CD8-positive, alpha-beta memory T cell (primary cell): ENCODE measurements at regions not wholly inside any gene's neighbourhood (a gene's known extent, or its start where the extent isn't known, plus 50 kb on each side); places are given as distances from the start of the nearest gene placed in this dataset.

Experiments used
- CTCF ChIA-PET: fragments of 350-600 bp; sonication (Branson Sonifier 250); formaldehyde crosslinking; loops from one replicate; lab custom pipeline; 2021; ENCODE audit warnings: antibody characterized with exemption; lab: Charles Lee
- POLR2A ChIA-PET: fragments of 350-600 bp; sonication (Branson Sonifier 250); formaldehyde crosslinking; loops from one replicate; lab custom pipeline; 2021; ENCODE audit warnings: antibody characterized with exemption; lab: Charles Lee
- DNase-seq, 5 donors: peaks; one replicate each; pipeline versions ENCODE4 v3.0.0 to v3.0.0-alpha.2; 2020 to 2022; ENCODE audit warnings: mixed read lengths in 1 of 5
- H3K27ac ChIP-seq: one replicate; pipeline ENCODE4 v1.7.0; 2013; ENCODE audit warnings: low read depth, mild to moderate bottlenecking, low read length, moderate library complexity
- H3K27me3 ChIP-seq: 2 replicates; pipeline ENCODE4 v1.7.0; 2013; ENCODE audit warnings: low read length, mild to moderate bottlenecking; ENCODE audit not compliant: insufficient read depth, poor library complexity, severe bottlenecking
- H3K36me3 ChIP-seq: 2 replicates; pipeline ENCODE4 v1.7.0; 2013; ENCODE audit warnings: mild to moderate bottlenecking, low read length, moderate library complexity; ENCODE audit not compliant: insufficient read depth
- H3K4me1 ChIP-seq: 2 replicates; pipeline ENCODE4 v1.7.0; 2013; ENCODE audit warnings: mild to moderate bottlenecking, low read length, moderate library complexity; ENCODE audit not compliant: insufficient read depth
- H3K4me3 ChIP-seq: 2 replicates; pipeline ENCODE4 v1.7.0; 2013; ENCODE audit warnings: mild to moderate bottlenecking, low read length
- H3K9me3 ChIP-seq: 2 replicates; pipeline ENCODE4 v1.7.0; 2013; ENCODE audit warnings: mild to moderate bottlenecking, low read length
- H3K27ac Mint-ChIP-seq, 8 donors: one replicate each; pipeline ENCODE4 v1.8.0; 2020 to 2021; ENCODE audit warnings: mixed read lengths in 8 of 8, mild to moderate bottlenecking in 6 of 8, inconsistent platforms in 3 of 8, moderate library complexity in 3 of 8
- H3K27me3 Mint-ChIP-seq, 2 donors: one replicate each; pipeline ENCODE4 v1.8.0; 2020 to 2021; ENCODE audit warnings: mixed read lengths in 2 of 2, mild to moderate bottlenecking in 1 of 2, moderate library complexity in 1 of 2
- H3K36me3 Mint-ChIP-seq, 3 donors: one replicate each; pipeline ENCODE4 v1.8.0; 2020 to 2021; ENCODE audit warnings: mixed read lengths in 3 of 3, inconsistent platforms in 1 of 3, mild to moderate bottlenecking in 1 of 3
- H3K4me1 Mint-ChIP-seq, 3 donors: one replicate each; pipeline ENCODE4 v1.8.0; 2020 to 2021; ENCODE audit warnings: mixed read lengths in 3 of 3, inconsistent platforms in 1 of 3, mild to moderate bottlenecking in 1 of 3
- H3K4me3 Mint-ChIP-seq, 7 donors: one replicate each; pipeline ENCODE4 v1.8.0; 2020 to 2021; ENCODE audit warnings: mixed read lengths in 7 of 7, mild to moderate bottlenecking in 6 of 7, moderate library complexity in 4 of 7, inconsistent platforms in 2 of 7
- H3K9me3 Mint-ChIP-seq, 5 donors: one replicate each; pipeline ENCODE4 v1.8.0; 2020 to 2022; ENCODE audit warnings: mixed read lengths in 5 of 5, mild to moderate bottlenecking in 3 of 5, moderate library complexity in 2 of 5, inconsistent platforms in 1 of 5

DNA sequence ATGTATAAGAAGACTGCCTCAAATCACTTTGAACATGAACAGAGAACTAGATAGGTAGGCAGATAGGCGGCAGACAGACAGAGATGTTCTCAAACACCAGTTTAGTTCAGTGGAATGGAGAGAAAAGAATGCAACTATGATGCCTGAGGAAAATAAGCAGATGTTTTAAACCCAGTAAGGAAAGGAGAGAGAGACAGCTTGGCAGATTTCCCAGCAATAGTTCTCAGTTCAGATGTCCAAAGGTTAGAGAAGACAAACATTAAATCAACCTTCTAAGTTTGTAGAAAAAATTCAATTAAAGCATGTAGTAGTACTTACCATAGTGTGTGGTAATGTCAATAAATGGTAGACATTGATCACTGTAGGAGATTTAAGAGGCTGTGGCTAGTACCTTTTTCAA lies 209.6 kb upstream of the PFN2 start:
- Mint-ChIP-seq H3K9me3 (no peaks in the 10 kb centered on the region), H3K4me3 (no peak overlapping the region), H3K4me1 (no peaks in the 10 kb centered on the region), H3K36me3 (no peaks in the 10 kb centered on the region), H3K27me3 (peaks cover 5 to 13% of the 10 kb centered on the region in 2 donors), H3K27ac (no peak overlapping the region)
- Histone ChIP-seq H3K27me3 (no peaks in the 10 kb centered on the region), H3K4me1 (no peaks in the 10 kb centered on the region), H3K27ac (no peak overlapping the region), H3K36me3 (no peaks in the 10 kb centered on the region), H3K4me3 (no peak overlapping the region), H3K9me3 (no peaks in the 10 kb centered on the region)
- no peak for DNase-seq
- POLR2A ChIA-PET, result no interaction called here
- CTCF ChIA-PET, result no interaction called here

GRCh38 chr3:150179330-150179729 lies 208.6 kb upstream of the PFN2 start:
- Histone ChIP-seq H3K4me3 (no peak overlapping the region), H3K36me3 (no peaks in the 10 kb centered on the region), H3K9me3 (no peaks in the 10 kb centered on the region), H3K27ac (no peak overlapping the region), H3K27me3 (no peaks in the 10 kb centered on the region), H3K4me1 (no peaks in the 10 kb centered on the region)
- H3K36me3 Mint-ChIP-seq, result no peaks in the 10 kb centered on the region
- no peaks in the 10 kb centered on the region for H3K9me3 Mint-ChIP-seq
- peaks cover 5 to 20% of the 10 kb centered on the region in 2 donors for H3K27me3 Mint-ChIP-seq
- no peak overlapping the region for H3K27ac Mint-ChIP-seq
- POLR2A ChIA-PET, result no interaction called here
- CTCF ChIA-PET, result no interaction called here
- H3K4me1 Mint-ChIP-seq, result no peaks in the 10 kb centered on the region
- H3K4me3 Mint-ChIP-seq, result no peak overlapping the region
- no peak for DNase-seq

DNA sequence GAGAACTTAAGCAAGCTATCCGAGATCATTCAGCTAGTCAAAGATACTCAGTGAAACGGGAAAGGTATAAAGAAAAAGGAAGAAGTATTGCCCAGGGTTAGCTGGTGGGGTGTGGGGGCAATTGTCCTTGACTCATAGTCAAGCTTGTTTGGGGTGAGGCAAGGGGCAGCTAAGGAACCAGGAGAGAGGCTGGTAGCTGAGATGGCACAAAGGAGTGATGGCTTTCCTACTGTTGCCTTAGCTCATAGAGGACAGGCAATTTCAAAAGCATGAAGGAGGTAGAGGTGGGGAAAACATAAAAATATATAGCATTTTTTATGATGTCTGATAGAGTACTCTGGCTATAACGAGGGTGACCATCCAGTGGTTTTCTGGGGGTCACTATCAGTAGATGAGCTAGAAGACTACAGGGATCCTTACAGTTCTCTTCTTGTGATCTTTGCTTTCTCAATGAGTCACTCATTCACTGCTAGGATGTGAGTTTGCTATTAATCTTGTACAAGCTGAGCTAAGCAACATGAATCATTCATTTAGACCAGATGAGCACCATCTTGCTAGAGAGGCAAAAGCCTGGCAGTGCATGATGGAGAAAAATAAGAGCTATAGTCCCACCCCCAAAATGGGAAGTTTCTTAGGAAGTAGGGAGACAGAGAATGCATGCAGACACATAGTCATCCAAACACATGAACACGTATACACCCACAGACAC lies 207.1 kb upstream of the PFN2 start:
- CTCF ChIA-PET, result interaction anchor here (1.3 kb wide), 1 partner anchor 45 kb away, joined by 3 read pairs; no protein-coding TSS in a partner anchor
- H3K27me3 ChIP-seq, result no peaks in the 10 kb centered on the region

DNA sequence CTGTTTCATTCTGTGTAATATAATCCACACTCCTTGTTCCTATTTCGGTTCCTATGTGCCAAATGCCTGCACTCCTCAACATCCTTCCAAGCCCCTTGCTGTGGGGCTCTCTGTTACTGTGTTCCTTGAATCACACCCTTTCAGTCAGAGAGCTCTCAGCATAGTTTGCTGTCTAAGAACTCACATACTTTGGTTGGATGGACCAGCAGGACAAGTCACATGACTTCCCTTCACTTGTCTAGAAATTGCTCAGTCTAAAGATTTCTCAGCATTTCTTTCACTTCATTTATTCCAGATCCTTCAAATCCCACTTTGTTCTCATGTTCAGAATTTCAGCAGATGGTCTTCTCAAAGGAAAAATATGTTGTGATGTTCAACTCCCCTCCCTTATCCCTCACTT lies 203.5 kb upstream of the PFN2 start:
- H3K4me3 ChIP-seq, result no peak overlapping the region
- H3K4me3 Mint-ChIP-seq, result no peak overlapping the region
- ChIA-PET POLR2A (no interaction called here), CTCF (no interaction called here)
- no peaks in the 10 kb centered on the region for H3K9me3 Mint-ChIP-seq
- no peaks in the 10 kb centered on the region for H3K36me3 Mint-ChIP-seq
- H3K27me3 Mint-ChIP-seq, result peaks cover 5 to 8% of the 10 kb centered on the region in 2 donors
- no peaks in the 10 kb centered on the region for H3K27me3 ChIP-seq
- no peaks in the 10 kb centered on the region for H3K4me1 ChIP-seq
- H3K9me3 ChIP-seq, result no peaks in the 10 kb centered on the region
- H3K4me1 Mint-ChIP-seq, result no peaks in the 10 kb centered on the region
- no peak for DNase-seq
- no peak overlapping the region for H3K27ac ChIP-seq
- no peaks in the 10 kb centered on the region for H3K36me3 ChIP-seq
- no peak overlapping the region for H3K27ac Mint-ChIP-seq

More for the DNA sequence above, 207.1 kb upstream of the PFN2 start:
- Mint-ChIP-seq H3K4me3 (no peak overlapping the region), H3K36me3 (no peaks in the 10 kb centered on the region), H3K27me3 (peaks cover 5 to 20% of the 10 kb centered on the region in 2 donors), H3K27ac (no peak overlapping the region), H3K4me1 (no peaks in the 10 kb centered on the region), H3K9me3 (no peaks in the 10 kb centered on the region)
- Histone ChIP-seq H3K9me3 (no peaks in the 10 kb centered on the region), H3K27ac (no peak overlapping the region), H3K4me3 (no peak overlapping the region), H3K4me1 (no peaks in the 10 kb centered on the region), H3K36me3 (no peaks in the 10 kb centered on the region)
- POLR2A ChIA-PET, result no interaction called here
- no peak for DNase-seq

GRCh38 chr3:150172356-150172755 lies 201.7 kb upstream of the PFN2 start:
- CTCF ChIA-PET, result interaction anchor here (1.0 kb wide), 1 partner anchor 11 kb away, joined by 3 read pairs; no protein-coding TSS in a partner anchor

GRCh38 chr3:150170852-150171520 lies 200.3 kb upstream of the PFN2 start:
- H3K36me3 Mint-ChIP-seq, result no peaks in the 10 kb centered on the region
- POLR2A ChIA-PET, result no interaction called here

More at GRCh38 chr3:150172356-150172755, 201.7 kb upstream of the PFN2 start:
- Histone ChIP-seq H3K36me3 (no peaks in the 10 kb centered on the region), H3K4me1 (no peaks in the 10 kb centered on the region), H3K9me3 (no peaks in the 10 kb centered on the region), H3K27ac (no peak overlapping the region), H3K27me3 (no peaks in the 10 kb centered on the region), H3K4me3 (no peak overlapping the region)
- H3K27ac Mint-ChIP-seq, result no peak overlapping the region
- H3K36me3 Mint-ChIP-seq, result no peaks in the 10 kb centered on the region
- H3K9me3 Mint-ChIP-seq, result no peaks in the 10 kb centered on the region
- no peak overlapping the region for H3K4me3 Mint-ChIP-seq
- DNase-seq, result no peak
- peaks cover 5 to 13% of the 10 kb centered on the region in 2 donors for H3K27me3 Mint-ChIP-seq
- H3K4me1 Mint-ChIP-seq, result no peaks in the 10 kb centered on the region
- POLR2A ChIA-PET, result no interaction called here

DNA sequence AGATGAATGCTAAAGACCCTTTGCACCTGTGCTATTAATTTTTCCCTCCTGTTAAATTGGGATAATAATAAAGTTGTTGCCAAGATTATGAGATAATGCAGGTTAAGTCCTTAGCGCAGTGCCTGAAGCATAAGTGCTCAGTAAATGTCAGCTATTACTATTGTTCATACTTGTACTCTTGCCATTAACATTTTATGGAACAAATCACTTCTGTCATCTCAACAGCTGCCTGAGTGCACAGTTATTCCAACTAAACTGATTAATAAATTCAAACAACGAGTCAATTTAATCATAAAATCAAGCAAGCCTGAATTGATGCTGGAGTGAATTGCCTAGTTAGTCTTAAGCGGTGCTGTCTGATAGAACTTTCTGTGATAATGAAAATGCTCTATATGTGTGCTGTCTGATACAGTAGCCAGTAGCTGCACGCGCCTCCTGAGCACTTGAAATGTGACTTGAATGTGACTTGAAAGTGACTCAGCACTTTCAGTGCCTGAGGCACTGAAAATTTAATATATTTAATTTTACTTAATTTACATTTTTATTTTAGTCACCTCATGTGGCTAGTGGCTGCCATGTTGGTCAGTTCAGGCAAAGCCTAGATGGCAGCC lies 198.7 kb upstream of the PFN2 start:
- no peaks in the 10 kb centered on the region for H3K9me3 ChIP-seq
- no peaks in the 10 kb centered on the region for H3K4me1 Mint-ChIP-seq
- no peaks in the 10 kb centered on the region for H3K36me3 ChIP-seq
- CTCF ChIA-PET, result interaction anchor here (0.9 kb wide), 1 partner anchor 15 kb away, joined by 3 read pairs; no protein-coding TSS in a partner anchor
- H3K4me3 ChIP-seq, result no peak overlapping the region
- no peak overlapping the region for H3K4me3 Mint-ChIP-seq
- H3K27ac Mint-ChIP-seq, result no peak overlapping the region
- H3K27me3 Mint-ChIP-seq, result peaks cover 5 to 22% of the 10 kb centered on the region in 2 donors
- no peak for DNase-seq
- no peaks in the 10 kb centered on the region for H3K4me1 ChIP-seq
- H3K36me3 Mint-ChIP-seq, result no peaks in the 10 kb centered on the region
- no peak overlapping the region for H3K27ac ChIP-seq
- POLR2A ChIA-PET, result no interaction called here
- H3K9me3 Mint-ChIP-seq, result no peaks in the 10 kb centered on the region
- H3K27me3 ChIP-seq, result no peaks in the 10 kb centered on the region

More at GRCh38 chr3:150170852-150171520, 200.3 kb upstream of the PFN2 start:
- no peaks in the 10 kb centered on the region for H3K9me3 Mint-ChIP-seq
- peaks cover 5 to 24% of the 10 kb centered on the region in 2 donors for H3K27me3 Mint-ChIP-seq
- no peak for DNase-seq
- Histone ChIP-seq H3K4me1 (no peaks in the 10 kb centered on the region), H3K36me3 (no peaks in the 10 kb centered on the region), H3K27me3 (no peaks in the 10 kb centered on the region), H3K9me3 (no peaks in the 10 kb centered on the region), H3K4me3 (no peak overlapping the region), H3K27ac (no peak overlapping the region)
- H3K4me3 Mint-ChIP-seq, result no peak overlapping the region
- CTCF ChIA-PET, result no interaction called here
- no peak overlapping the region for H3K27ac Mint-ChIP-seq
- no peaks in the 10 kb centered on the region for H3K4me1 Mint-ChIP-seq

GRCh38 chr3:150168698-150169097 lies 198.0 kb upstream of the PFN2 start:
- no peaks in the 10 kb centered on the region for H3K4me1 Mint-ChIP-seq
- H3K4me3 Mint-ChIP-seq, result no peak overlapping the region
- H3K9me3 Mint-ChIP-seq, result no peaks in the 10 kb centered on the region
- Histone ChIP-seq H3K36me3 (no peaks in the 10 kb centered on the region), H3K4me3 (no peak overlapping the region), H3K4me1 (no peaks in the 10 kb centered on the region), H3K27me3 (no peaks in the 10 kb centered on the region), H3K9me3 (no peaks in the 10 kb centered on the region), H3K27ac (no peak overlapping the region)
- H3K36me3 Mint-ChIP-seq, result no peaks in the 10 kb centered on the region
- H3K27me3 Mint-ChIP-seq, result peaks cover 5 to 21% of the 10 kb centered on the region in 2 donors
- no peak overlapping the region for H3K27ac Mint-ChIP-seq
- ChIA-PET CTCF (interaction anchor here (0.9 kb wide), 1 partner anchor 15 kb away, joined by 3 read pairs; no protein-coding TSS in a partner anchor), POLR2A (no interaction called here)
- no peak for DNase-seq
